ENCODE measurements at regions not wholly inside any gene's neighbourhood (a gene's known extent, or its start where the extent isn't known, plus 50 kb on each side); places are given as distances from the start of the nearest gene placed in this dataset.

- TF ChIP-seq CTCF (conservative IDR thresholded peaks at IDR 0.05 in 1 of 2, IDR thresholded peaks at IDR 0.05 in 1 of 2; ENCODE audit: low read depth in 1 of 2, low read length in 2 of 2) (no peak), EZH2 (IDR thresholded peaks at IDR 0.05; ENCODE audit: low read length, missing control alignments) (no peak)
Observed at GRCh38 chr5:93275376-93275775, 305.6 kb downstream of the NR2F1-AS1 start.

Data from fibroblast of lung (primary cell).